Heart right ventricle (tissue), 16 donors: ENCODE measurements at regions not wholly inside any gene's neighbourhood (a gene's known extent, or its start where the extent isn't known, plus 50 kb on each side); places are given as distances from the start of the nearest gene placed in this dataset.

Source experiments
- ATAC-seq, 8 donors: fragments of 200-7000 bp; cut with Tn5 transposase; one replicate each; pipeline ENCODE4 v1.9.1; 2020; ENCODE audit warnings: mild to moderate bottlenecking in 8 of 8, moderate library complexity in 8 of 8, moderate number of reproducible peaks in 1 of 8
- DNase-seq, 2 donors: peaks; one replicate each; pipeline ENCODE4 v3.0.0-alpha.2; 2020
- H3K27ac ChIP-seq, 10 donors: fragments of 200-600 bp; sonication (generic) in 2 of 10; one replicate each; pipeline versions ENCODE4 v1.5.0 to v1.8.0; 2020 to 2022; ENCODE audit warnings: mild to moderate bottlenecking in 3 of 10
- H3K27me3 ChIP-seq, 7 donors: fragments of 200-600 bp; one replicate each; pipeline ENCODE4 v1.8.0; 2021 to 2022; ENCODE audit warnings: mild to moderate bottlenecking in 2 of 7
- H3K36me3 ChIP-seq, 9 donors: fragments of 200-600 bp; sonication (generic) in 1 of 9; one replicate each; pipeline versions ENCODE4 v1.5.0 to v1.8.0; 2020 to 2022; ENCODE audit warnings: mild to moderate bottlenecking in 2 of 9
- H3K4me1 ChIP-seq, 9 donors: fragments of 200-600 bp; sonication (generic) in 1 of 9; one replicate each; pipeline versions ENCODE4 v1.5.0 to v1.8.0; 2020 to 2022; ENCODE audit warnings: mild to moderate bottlenecking in 4 of 9
- H3K4me3 ChIP-seq, 10 donors: fragments of 200-600 bp; sonication (generic) in 2 of 10; one replicate each; pipeline versions ENCODE4 v1.5.0 to v1.8.0; 2020 to 2022; ENCODE audit warnings: mild to moderate bottlenecking in 7 of 10, moderate library complexity in 2 of 10
- H3K9me3 ChIP-seq, 11 donors: fragments of 200-600 bp in 10 of 11; sonication (generic) in 2 of 11; one replicate each; pipeline versions ENCODE4 v1.5.0 to v1.8.0; 2013 to 2022; ENCODE audit warnings: mild to moderate bottlenecking in 2 of 11, control low read depth in 1 of 11, moderate library complexity in 1 of 11
- CTCF ChIP-seq, 9 donors: fragments of 200-600 bp; sonication (generic) in 2 of 9; IDR thresholded peaks; one replicate each; pipeline versions ENCODE4 v1.5.0 to v1.8.0; 2021 to 2022; ENCODE audit warnings: antibody characterized with exemption in 9 of 9, mild to moderate bottlenecking in 5 of 9, moderate library complexity in 1 of 9
- WGBS, 2 donors: extraction: QIAGEN DNeasy Blood & Tissue Kit; methylation state at CpG; one replicate each; pipeline ENCODE4 v1.1.7; 2013; ENCODE audit warnings: inconsistent platforms in 1 of 2; 5-methylcytosine and 5-hydroxymethylcytosine counted together
- intact Hi-C, 10 donors: fragments of 100-400 bp; cut with DNase I; formaldehyde crosslinking; loops; one replicate each; pipeline versions ENCODE4 v1.11.1 to v1.14.2; 2022
- donor health status: Arrhythmogenic right ventricular cardiomyopathy.
- donor health status: ischemic (EF 13 %, LVEDD 7.1; RV severe dilation, severe dysfunction).
- donor health status: healthy with polysubstance abuse.
- donor health status: DM: no; HTN: yes; CAD: no.
- donor health status: DM: no; HTN: no; CAD: no.
- donor health status: ischemic (EF 25% LVEDD 6.9; RV normal size, moderate dysfunction).
- donor health status: ischemic (EF 25% LVEDD 5.7; RV mildly dilated, moderate dysfunction).
- donor health status: healthy.
- donor health status: DM: yes; HTN: yes; CAD: no.
- donor health status: Ischemic cardiomyopathy.
- donor health status: ischemic (EF 35%, LVEDD 5.7; RV mildly dilated, moderate dysfunction).
- donor health status: nonischemic (EF 11% LVEDD 7.7; RV severe dilation, severe dysfunction).
- donor health status: DM: yes; HTN: yes; CAD: no.
- donor health status: PGD.
- donor health status: ischemic (EF 29% LVEDD 5.4; RV normal size, mild dysfunction).
- donor health status: nonischemic (EF 23%, LVEDD 6.1; RV moderate dilation, normal function).

GRCh38 chr7:21041252-21041651, 254.6 kb upstream of the SP8 start:
- no peaks in the 10 kb centered on the region for H3K36me3 ChIP-seq
- TF ChIP-seq CTCF (IDR thresholded peaks at IDR 0.05) = no peak
- no peak for DNase-seq
- peaks cover 0 to 6% (median 0%) of the 10 kb centered on the region in 11 donors for H3K9me3 ChIP-seq
- no peak for ATAC-seq
- WGBS, 2 donors = 91 to 96% methylated on average over 2 of the region's 2 CpGs
- no peaks in the 10 kb centered on the region for H3K4me1 ChIP-seq
- intact Hi-C loops = loop anchor here in 1 of 10 donors (10.0 kb wide), 1 partner anchor 64 kb away; no protein-coding TSS in a partner anchor
- peaks cover 0 to 3% (median 0%) of the 10 kb centered on the region in 7 donors for H3K27me3 ChIP-seq
- H3K4me3 ChIP-seq = no peak overlapping the region
- no peak overlapping the region for H3K27ac ChIP-seq

DNA sequence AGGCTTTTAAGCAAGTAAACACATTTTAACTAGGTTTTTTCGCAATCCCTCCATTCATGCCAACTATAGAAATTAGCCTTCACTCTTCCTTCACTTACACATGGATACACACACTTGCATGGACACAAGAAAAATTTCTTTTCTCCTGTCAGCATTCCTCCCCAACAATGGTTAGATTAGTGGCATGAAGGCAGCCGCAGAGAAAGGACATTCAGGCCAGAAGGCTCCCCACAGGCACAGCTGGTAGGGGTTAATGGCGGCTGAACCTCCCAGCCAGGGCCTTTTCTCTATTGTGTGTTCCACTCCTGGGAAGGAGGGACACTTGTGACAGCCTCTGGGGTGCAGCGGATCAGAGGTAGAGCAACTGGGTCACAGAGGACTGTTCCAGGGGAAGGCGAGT, 255.0 kb upstream of the SP8 start:
- peaks cover 0 to 6% (median 0%) of the 10 kb centered on the region in 11 donors for H3K9me3 ChIP-seq
- H3K27ac ChIP-seq = no peak overlapping the region
- H3K36me3 ChIP-seq = no peaks in the 10 kb centered on the region
- H3K4me1 ChIP-seq = no peaks in the 10 kb centered on the region
- intact Hi-C loops = loop anchor here in 1 of 10 donors (10.0 kb wide), 1 partner anchor 63 kb away; no protein-coding TSS in a partner anchor
- ATAC-seq (no peak), DNase-seq (no peak)
- 61 to 63% methylated on average over 5 of the region's 5 CpGs for whole genome bisulfite sequencing, 2 donors
- H3K27me3 ChIP-seq = peaks cover 0 to 3% (median 0%) of the 10 kb centered on the region in 7 donors
- no peak overlapping the region for H3K4me3 ChIP-seq
- no peak for TF ChIP-seq CTCF (IDR thresholded peaks at IDR 0.05)

DNA sequence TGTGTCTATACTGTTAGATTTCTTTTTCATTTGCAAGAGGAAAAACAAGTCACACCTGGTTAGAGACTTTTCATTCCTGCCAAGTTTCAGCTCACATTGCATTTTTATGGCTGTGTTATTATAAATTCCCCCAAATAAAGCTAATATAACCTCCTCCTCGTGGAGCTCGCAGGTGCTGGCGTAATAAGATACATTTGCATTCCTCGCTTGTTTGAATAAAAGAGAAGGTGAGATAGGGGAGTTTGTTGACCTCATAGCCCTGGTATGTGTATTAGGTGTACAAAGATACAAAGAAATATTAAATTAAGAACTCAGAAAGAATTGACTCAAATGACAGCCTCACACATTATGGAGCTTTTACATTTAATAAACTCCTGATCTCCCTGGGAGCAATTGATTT, 257.7 kb upstream of the SP8 start:
- DNase-seq (no peak), ATAC-seq (no peak)
- Histone ChIP-seq H3K9me3 (no peaks in the 10 kb centered on the region), H3K36me3 (no peaks in the 10 kb centered on the region), H3K27me3 (peaks cover 0 to 3% (median 0%) of the 10 kb centered on the region in 7 donors), H3K4me3 (no peak overlapping the region), H3K27ac (no peak overlapping the region), H3K4me1 (no peaks in the 10 kb centered on the region)
- no peak for TF ChIP-seq CTCF (IDR thresholded peaks at IDR 0.05)
- intact Hi-C loops = loop anchor here in 1 of 10 donors (10.0 kb wide), 1 partner anchor 60 kb away; no protein-coding TSS in a partner anchor
- 74 to 85% methylated on average over 4 of the region's 4 CpGs for WGBS, 2 donors

DNA sequence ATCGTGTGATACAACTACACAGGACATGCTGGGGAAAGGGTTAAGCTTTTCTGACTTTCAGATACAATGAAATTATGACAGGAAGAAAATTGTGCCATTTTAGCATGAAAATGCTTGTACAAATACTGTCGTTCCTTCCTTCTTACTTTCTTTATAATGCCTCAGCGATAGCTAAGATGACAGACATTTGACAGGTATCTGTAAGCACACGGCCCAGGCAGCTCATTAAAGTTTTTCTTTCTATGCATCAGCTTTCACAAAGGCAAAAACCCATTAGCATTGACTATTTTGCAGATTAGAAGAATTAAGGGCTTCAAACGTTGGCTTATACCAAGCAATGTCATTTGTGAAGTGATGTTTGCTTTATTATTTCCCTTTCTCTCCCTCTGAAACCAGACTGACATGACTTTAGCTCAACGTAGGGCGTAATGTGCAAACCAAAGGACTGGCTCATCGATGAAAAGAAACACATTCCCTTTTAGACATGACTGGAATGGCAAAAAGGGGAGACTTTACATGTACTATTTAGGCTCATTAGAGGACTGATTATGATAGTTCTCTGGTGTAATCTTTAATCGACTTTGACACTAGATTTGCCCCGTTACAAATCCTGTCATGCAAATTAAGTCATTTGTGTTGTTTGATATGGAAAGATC, 258.4 kb upstream of the SP8 start:
- no peaks in the 10 kb centered on the region for H3K9me3 ChIP-seq
- H3K27ac ChIP-seq = no peak overlapping the region
- no peak for TF ChIP-seq CTCF (IDR thresholded peaks at IDR 0.05)
- H3K36me3 ChIP-seq = no peaks in the 10 kb centered on the region
- H3K4me1 ChIP-seq = no peaks in the 10 kb centered on the region
- intact Hi-C loops = loop anchor here in 1 of 10 donors (10.0 kb wide), 1 partner anchor 60 kb away; no protein-coding TSS in a partner anchor
- DNase-seq = no peak
- WGBS, 2 donors = 52 to 55% methylated on average over 10 of the region's 10 CpGs
- no peak for ATAC-seq
- peaks cover 0 to 3% (median 0%) of the 10 kb centered on the region in 7 donors for H3K27me3 ChIP-seq
- H3K4me3 ChIP-seq = no peak overlapping the region
